ENCODE measurements at regions not wholly inside any gene's neighbourhood (a gene's known extent, or its start where the extent isn't known, plus 50 kb on each side); places are given as distances from the start of the nearest gene placed in this dataset.

GRCh38 chr18:67840379-67840778, 323.9 kb upstream of the DSEL start:
- H3K9ac ChIP-seq (ENCODE audit: low read length): no peak overlapping the region
- no peaks in the 10 kb centered on the region for H3K9me3 ChIP-seq (ENCODE audit: control insufficient read depth, low read depth, low read length)
- no peak overlapping the region for H3K27ac ChIP-seq (ENCODE audit: low read length)
- no peaks in the 10 kb centered on the region for H3K4me1 ChIP-seq (ENCODE audit: control insufficient read depth, low read depth, low read length)
- no peaks in the 10 kb centered on the region for H3K36me3 ChIP-seq (ENCODE audit: control insufficient read depth, low read depth, low read length)
- no peak overlapping the region for H3K4me3 ChIP-seq (ENCODE audit: low read length)
- H3K27me3 ChIP-seq (ENCODE audit: control insufficient read depth, insufficient read depth, low read length): no peaks in the 10 kb centered on the region

- Histone ChIP-seq H3K9me3 (ENCODE audit: control insufficient read depth, low read depth, low read length) (no peaks in the 10 kb centered on the region), H3K27ac (ENCODE audit: low read length) (no peak overlapping the region), H3K36me3 (ENCODE audit: control insufficient read depth, low read depth, low read length) (no peaks in the 10 kb centered on the region), H3K9ac (ENCODE audit: low read length) (no peak overlapping the region), H3K4me3 (ENCODE audit: low read length) (no peak overlapping the region), H3K4me1 (ENCODE audit: control insufficient read depth, low read depth, low read length) (peaks cover 6% of the 10 kb centered on the region), H3K27me3 (ENCODE audit: control insufficient read depth, insufficient read depth, low read length) (no peaks in the 10 kb centered on the region)
These were observed 301.9 kb upstream of the DSEL start for GRCh38 chr18:67818432-67818831.

- no peaks in the 10 kb centered on the region for H3K9me3 ChIP-seq (ENCODE audit: control insufficient read depth, low read depth, low read length)
- no peak overlapping the region for H3K4me3 ChIP-seq (ENCODE audit: low read length)
- H3K9ac ChIP-seq (ENCODE audit: low read length): no peak overlapping the region
- no peaks in the 10 kb centered on the region for H3K36me3 ChIP-seq (ENCODE audit: control insufficient read depth, low read depth, low read length)
- H3K27me3 ChIP-seq (ENCODE audit: control insufficient read depth, insufficient read depth, low read length): no peaks in the 10 kb centered on the region
- H3K4me1 ChIP-seq (ENCODE audit: control insufficient read depth, low read depth, low read length): no peaks in the 10 kb centered on the region
- no peak overlapping the region for H3K27ac ChIP-seq (ENCODE audit: low read length)
These were observed 298.8 kb upstream of the DSEL start for GRCh38 chr18:67815280-67815679.

- Histone ChIP-seq H3K27ac (ENCODE audit: low read length) (no peak overlapping the region), H3K9me3 (ENCODE audit: control insufficient read depth, low read depth, low read length) (no peaks in the 10 kb centered on the region), H3K36me3 (ENCODE audit: control insufficient read depth, low read depth, low read length) (no peaks in the 10 kb centered on the region), H3K27me3 (ENCODE audit: control insufficient read depth, insufficient read depth, low read length) (no peaks in the 10 kb centered on the region), H3K4me1 (ENCODE audit: control insufficient read depth, low read depth, low read length) (no peaks in the 10 kb centered on the region), H3K9ac (ENCODE audit: low read length) (no peak overlapping the region), H3K4me3 (ENCODE audit: low read length) (no peak overlapping the region)
These were observed 297.0 kb upstream of the DSEL start for GRCh38 chr18:67813380-67814028.

- Histone ChIP-seq H3K9ac (ENCODE audit: low read length) (no peak overlapping the region), H3K27me3 (ENCODE audit: control insufficient read depth, insufficient read depth, low read length) (no peaks in the 10 kb centered on the region), H3K4me3 (ENCODE audit: low read length) (no peak overlapping the region), H3K4me1 (ENCODE audit: control insufficient read depth, low read depth, low read length) (no peaks in the 10 kb centered on the region), H3K36me3 (ENCODE audit: control insufficient read depth, low read depth, low read length) (no peaks in the 10 kb centered on the region), H3K27ac (ENCODE audit: low read length) (no peak overlapping the region), H3K9me3 (ENCODE audit: control insufficient read depth, low read depth, low read length) (peaks cover 6% of the 10 kb centered on the region)
These were observed 288.7 kb upstream of the DSEL start for GRCh38 chr18:67805261-67805660.

- no peak overlapping the region for H3K9ac ChIP-seq (ENCODE audit: low read length)
These were observed 278.0 kb upstream of the DSEL start for GRCh38 chr18:67794521-67794920.

GRCh38 chr18:67790527-67790926, 274.0 kb upstream of the DSEL start:
- Histone ChIP-seq H3K4me3 (ENCODE audit: low read length) (no peak overlapping the region), H3K9me3 (ENCODE audit: control insufficient read depth, low read depth, low read length) (no peaks in the 10 kb centered on the region), H3K27ac (ENCODE audit: low read length) (no peak overlapping the region), H3K27me3 (ENCODE audit: control insufficient read depth, insufficient read depth, low read length) (no peaks in the 10 kb centered on the region), H3K36me3 (ENCODE audit: control insufficient read depth, low read depth, low read length) (no peaks in the 10 kb centered on the region), H3K4me1 (ENCODE audit: control insufficient read depth, low read depth, low read length) (no peaks in the 10 kb centered on the region), H3K9ac (ENCODE audit: low read length) (no peak overlapping the region)

More at GRCh38 chr18:67794521-67794920, 278.0 kb upstream of the DSEL start:
- Histone ChIP-seq H3K4me3 (ENCODE audit: low read length) (no peak overlapping the region), H3K27me3 (ENCODE audit: control insufficient read depth, insufficient read depth, low read length) (no peaks in the 10 kb centered on the region), H3K27ac (ENCODE audit: low read length) (no peak overlapping the region), H3K4me1 (ENCODE audit: control insufficient read depth, low read depth, low read length) (no peaks in the 10 kb centered on the region), H3K36me3 (ENCODE audit: control insufficient read depth, low read depth, low read length) (no peaks in the 10 kb centered on the region), H3K9me3 (ENCODE audit: control insufficient read depth, low read depth, low read length) (no peaks in the 10 kb centered on the region)

DNA sequence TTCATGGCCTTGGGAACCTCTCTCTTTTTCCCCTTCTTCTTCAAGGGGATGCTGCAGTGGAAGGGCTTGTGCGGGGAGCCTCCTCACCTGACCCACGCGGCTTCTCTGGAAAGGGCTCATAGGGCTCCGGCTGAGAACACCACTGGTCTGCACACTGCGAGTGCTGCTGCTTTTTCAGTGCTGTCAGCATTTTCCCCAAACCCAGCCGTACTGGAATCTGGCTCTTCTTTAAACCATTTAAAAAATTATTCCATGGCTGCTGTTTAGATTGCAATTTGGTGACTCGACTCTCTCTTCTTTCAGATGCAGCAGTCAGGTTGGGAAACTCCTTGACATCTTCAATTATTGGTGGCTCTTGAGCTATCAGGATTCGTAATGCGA, 272.6 kb upstream of the DSEL start:
- no peak overlapping the region for H3K27ac ChIP-seq (ENCODE audit: low read length)
- no peaks in the 10 kb centered on the region for H3K27me3 ChIP-seq (ENCODE audit: control insufficient read depth, insufficient read depth, low read length)
- H3K9ac ChIP-seq (ENCODE audit: low read length): no peak overlapping the region
- H3K9me3 ChIP-seq (ENCODE audit: control insufficient read depth, low read depth, low read length): no peaks in the 10 kb centered on the region
- no peak overlapping the region for H3K4me3 ChIP-seq (ENCODE audit: low read length)
- no peaks in the 10 kb centered on the region for H3K4me1 ChIP-seq (ENCODE audit: control insufficient read depth, low read depth, low read length)
- no peaks in the 10 kb centered on the region for H3K36me3 ChIP-seq (ENCODE audit: control insufficient read depth, low read depth, low read length)

DNA sequence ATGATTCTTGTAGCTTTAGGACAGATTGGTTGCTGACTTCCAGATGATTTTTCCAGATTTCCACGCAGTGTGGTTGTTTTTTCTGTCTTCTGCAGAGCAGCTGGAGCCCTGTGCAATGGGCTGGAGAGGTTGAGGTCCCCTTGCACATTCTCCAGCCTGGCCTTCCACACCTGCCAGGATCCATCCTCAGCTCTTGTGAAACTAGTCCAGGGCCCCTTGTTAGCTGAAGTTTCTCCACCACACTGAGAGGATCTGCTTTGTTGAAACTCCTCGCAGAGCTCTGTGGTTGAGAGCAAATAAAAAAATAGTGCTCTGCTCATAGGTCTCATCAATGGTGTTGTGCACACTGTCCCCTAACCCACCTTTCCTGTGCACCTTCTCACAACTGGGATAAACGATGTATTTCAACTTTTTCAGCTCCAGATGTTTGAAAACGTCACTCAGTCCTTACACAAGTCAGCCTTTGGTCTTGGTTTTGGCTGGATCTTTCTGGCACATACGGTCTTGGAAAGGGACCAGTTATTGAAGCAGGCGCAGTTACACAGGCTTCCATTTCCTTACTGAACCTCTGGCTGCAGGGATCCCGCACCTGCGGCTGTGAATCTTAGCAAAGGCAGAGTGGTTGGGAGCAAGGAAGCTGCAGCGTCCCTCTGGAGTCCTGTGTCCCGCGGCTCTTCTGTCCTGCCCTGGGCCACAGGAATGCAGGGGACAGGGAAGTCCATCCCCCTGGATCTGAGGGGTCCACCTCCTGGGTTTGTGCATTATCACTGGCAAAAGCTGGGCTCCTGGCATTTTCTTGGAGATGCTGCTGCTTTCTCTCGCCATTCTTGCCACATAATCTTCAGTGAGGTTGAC, 272.0 kb upstream of the DSEL start:
- Histone ChIP-seq H3K9me3 (ENCODE audit: control insufficient read depth, low read depth, low read length) (no peaks in the 10 kb centered on the region), H3K4me3 (ENCODE audit: low read length) (no peak overlapping the region), H3K27ac (ENCODE audit: low read length) (no peak overlapping the region), H3K9ac (ENCODE audit: low read length) (no peak overlapping the region), H3K27me3 (ENCODE audit: control insufficient read depth, insufficient read depth, low read length) (no peaks in the 10 kb centered on the region), H3K36me3 (ENCODE audit: control insufficient read depth, low read depth, low read length) (no peaks in the 10 kb centered on the region), H3K4me1 (ENCODE audit: control insufficient read depth, low read depth, low read length) (no peaks in the 10 kb centered on the region)

DNA sequence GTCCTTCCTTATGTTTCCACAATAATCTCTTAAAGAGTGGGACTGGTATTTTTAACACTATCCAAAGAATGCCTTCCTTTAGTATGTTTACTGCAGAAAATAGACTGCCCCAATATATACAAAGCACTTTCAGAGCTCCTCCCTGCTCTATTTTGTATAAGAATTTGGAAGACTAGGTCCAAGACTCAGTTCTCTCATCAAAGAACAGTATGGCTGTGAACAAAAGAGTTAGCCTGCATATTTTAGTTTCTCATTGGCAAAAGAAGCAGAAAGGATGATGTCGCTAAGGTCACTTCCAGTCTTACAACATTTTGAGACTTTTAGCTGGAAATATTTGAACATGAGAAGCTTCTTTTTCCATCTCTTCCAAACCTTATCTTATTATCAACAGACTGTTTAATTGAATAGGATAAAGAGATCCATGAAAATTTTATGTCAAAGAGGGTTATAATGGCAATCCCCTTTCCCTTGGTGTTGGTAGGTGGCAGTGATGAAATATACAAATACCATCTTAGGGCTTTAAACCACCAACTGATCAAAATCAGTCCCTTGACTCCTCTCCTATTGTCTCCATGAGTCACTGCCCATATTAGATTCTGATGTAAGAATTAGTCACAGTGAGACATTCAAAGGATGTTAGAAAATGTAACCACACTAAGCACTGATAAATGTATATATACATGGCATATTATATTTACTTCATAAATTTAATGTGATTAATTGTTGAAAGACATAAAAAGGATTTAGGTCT, 266.9 kb upstream of the DSEL start:
- H3K4me1 ChIP-seq (ENCODE audit: control insufficient read depth, low read depth, low read length): peaks cover 3% of the 10 kb centered on the region
- no peak overlapping the region for H3K4me3 ChIP-seq (ENCODE audit: low read length)
- no peak overlapping the region for H3K27ac ChIP-seq (ENCODE audit: low read length)
- no peaks in the 10 kb centered on the region for H3K27me3 ChIP-seq (ENCODE audit: control insufficient read depth, insufficient read depth, low read length)
- H3K9me3 ChIP-seq (ENCODE audit: control insufficient read depth, low read depth, low read length): no peaks in the 10 kb centered on the region
- H3K36me3 ChIP-seq (ENCODE audit: control insufficient read depth, low read depth, low read length): no peaks in the 10 kb centered on the region
- no peak overlapping the region for H3K9ac ChIP-seq (ENCODE audit: low read length)

DNA sequence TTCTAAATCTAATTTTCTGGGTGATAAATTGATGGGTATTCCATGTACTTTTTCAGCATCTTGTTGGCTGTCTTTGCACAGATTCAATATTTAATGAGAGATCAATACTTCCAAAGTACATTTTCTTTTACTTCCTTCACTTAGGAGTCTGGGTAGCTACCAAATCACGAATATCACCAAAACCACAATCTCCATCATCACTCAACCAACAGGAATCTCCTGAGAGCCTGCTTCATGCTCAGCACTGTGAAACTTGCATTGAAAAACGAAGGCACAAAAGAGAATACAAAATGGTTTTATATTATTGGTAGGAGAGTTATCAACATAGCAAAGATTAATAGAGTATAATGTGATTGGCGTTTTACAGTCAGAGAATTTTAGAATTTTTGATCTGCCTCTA, 261.5 kb upstream of the DSEL start:
- Histone ChIP-seq H3K27me3 (ENCODE audit: control insufficient read depth, insufficient read depth, low read length) (no peaks in the 10 kb centered on the region), H3K36me3 (ENCODE audit: control insufficient read depth, low read depth, low read length) (no peaks in the 10 kb centered on the region), H3K9me3 (ENCODE audit: control insufficient read depth, low read depth, low read length) (no peaks in the 10 kb centered on the region), H3K9ac (ENCODE audit: low read length) (no peak overlapping the region), H3K4me3 (ENCODE audit: low read length) (no peak overlapping the region), H3K27ac (ENCODE audit: low read length) (no peak overlapping the region), H3K4me1 (ENCODE audit: control insufficient read depth, low read depth, low read length) (no peaks in the 10 kb centered on the region)

All from iPS-18a (cell line).